ENCODE measurements at regions not wholly inside any gene's neighbourhood (a gene's known extent, or its start where the extent isn't known, plus 50 kb on each side); places are given as distances from the start of the nearest gene placed in this dataset.

GRCh38 chr4:138555108-138555507 lies 313.0 kb upstream of the SLC7A11 start:
- DNase-seq: no peak

GRCh38 chr4:138553001-138553845 lies 311.1 kb upstream of the SLC7A11 start:
- no peak for DNase-seq

- DNase-seq: no peak
Measured at GRCh38 chr4:138542191-138542776, 300.1 kb upstream of the SLC7A11 start.

GRCh38 chr4:138540056-138540800 lies 298.1 kb upstream of the SLC7A11 start:
- no peak for DNase-seq

GRCh38 chr4:138538743-138539142 lies 296.6 kb upstream of the SLC7A11 start:
- no peak for DNase-seq

GRCh38 chr4:138537731-138538490 lies 295.8 kb upstream of the SLC7A11 start:
- DNase-seq: no peak

GRCh38 chr4:138535316-138535715 lies 293.2 kb upstream of the SLC7A11 start:
- DNase-seq: no peak

- no peak for DNase-seq
Measured at GRCh38 chr4:138522366-138522765, 280.2 kb upstream of the SLC7A11 start.

GRCh38 chr4:138521809-138522208 lies 279.7 kb upstream of the SLC7A11 start:
- no peak for DNase-seq

- DNase-seq: no peak
Measured at GRCh38 chr4:138519436-138519835, 277.3 kb upstream of the SLC7A11 start.

GRCh38 chr4:138513535-138513934 lies 271.4 kb upstream of the SLC7A11 start:
- no peak for DNase-seq

GRCh38 chr4:138512756-138513155 lies 270.6 kb upstream of the SLC7A11 start:
- no peak for DNase-seq

GRCh38 chr4:138510053-138510452 lies 267.9 kb upstream of the SLC7A11 start:
- DNase-seq: no peak

- DNase-seq: no peak
Measured at GRCh38 chr4:138509346-138509745, 267.2 kb upstream of the SLC7A11 start.

- DNase-seq: no peak
Measured at GRCh38 chr4:138507522-138507921, 265.4 kb upstream of the SLC7A11 start.

- no peak for DNase-seq
Measured at GRCh38 chr4:138501614-138502013, 259.5 kb upstream of the SLC7A11 start.

GRCh38 chr4:138500869-138501268 lies 258.7 kb upstream of the SLC7A11 start:
- no peak for DNase-seq

- DNase-seq: no peak
Measured at GRCh38 chr4:138499627-138500026, 257.5 kb upstream of the SLC7A11 start.

GRCh38 chr4:138494931-138495330 lies 252.8 kb upstream of the SLC7A11 start:
- DNase-seq: no peak

GRCh38 chr4:138494116-138494515 lies 252.0 kb upstream of the SLC7A11 start:
- no peak for DNase-seq

GRCh38 chr4:138492176-138492575 lies 250.0 kb upstream of the SLC7A11 start:
- DNase-seq: no peak

- no peak for DNase-seq
Measured at GRCh38 chr4:138488533-138488932, 246.4 kb upstream of the SLC7A11 start.

- no peak for DNase-seq
Measured at GRCh38 chr4:138487670-138488069, 245.5 kb upstream of the SLC7A11 start.
